ENCODE measurements at regions not wholly inside any gene's neighbourhood (a gene's known extent, or its start where the extent isn't known, plus 50 kb on each side); places are given as distances from the start of the nearest gene placed in this dataset.
"Not testable (repeated sequence)": the region's sequence is repeated elsewhere in the genome, so short reads cannot be mapped to it uniquely, and the experiment has no call there.

- DNase-seq (ENCODE audit: insufficient read length, low spot score) (no peak), FAIRE-seq (no peak)
- no peak for TF ChIP-seq CTCF (IDR thresholded peaks at IDR 0.05; ENCODE audit: insufficient read depth, missing control alignments)
These were observed 124.5 kb upstream of the SALL4 start for GRCh38 chr20:51926670-51927305.

- no peak for FAIRE-seq
- DNase-seq (ENCODE audit: insufficient read length, low spot score) = no peak
- no peak for TF ChIP-seq CTCF (IDR thresholded peaks at IDR 0.05; ENCODE audit: insufficient read depth, missing control alignments)
These were observed 122.2 kb upstream of the SALL4 start for GRCh38 chr20:51924509-51924908.

- no peak for TF ChIP-seq CTCF (IDR thresholded peaks at IDR 0.05; ENCODE audit: insufficient read depth, missing control alignments)
- DNase-seq (ENCODE audit: insufficient read length, low spot score) (no peak), FAIRE-seq (no peak)
These were observed 121.3 kb upstream of the SALL4 start for GRCh38 chr20:51923633-51924032.

GRCh38 chr20:51922812-51923211, 120.5 kb upstream of the SALL4 start:
- not testable (repeated sequence) for DNase-seq (ENCODE audit: insufficient read length, low spot score); FAIRE-seq

- DNase-seq (ENCODE audit: insufficient read length, low spot score) (no peak), FAIRE-seq (no peak)
- no peak for TF ChIP-seq CTCF (IDR thresholded peaks at IDR 0.05; ENCODE audit: insufficient read depth, missing control alignments)
These were observed 116.2 kb upstream of the SALL4 start for GRCh38 chr20:51918561-51918960.

- TF ChIP-seq CTCF (IDR thresholded peaks at IDR 0.05; ENCODE audit: insufficient read depth, missing control alignments) = no peak
- FAIRE-seq (no peak), DNase-seq (ENCODE audit: insufficient read length, low spot score) (no peak)
These were observed 115.7 kb upstream of the SALL4 start for GRCh38 chr20:51917886-51918535.

- FAIRE-seq (no peak), DNase-seq (ENCODE audit: insufficient read length, low spot score) (no peak)
- no peak for TF ChIP-seq CTCF (IDR thresholded peaks at IDR 0.05; ENCODE audit: insufficient read depth, missing control alignments)
These were observed 113.9 kb upstream of the SALL4 start for GRCh38 chr20:51916244-51916643.
